Neural cell (in vitro differentiated cells): ENCODE measurements at regions not wholly inside any gene's neighbourhood (a gene's known extent, or its start where the extent isn't known, plus 50 kb on each side); places are given as distances from the start of the nearest gene placed in this dataset.

Experiments used
- H2AFZ ChIP-seq: fragments of 200-600, 300-800 bp; sonication (generic), shearing (Covaris generic); 2 replicates; pipeline ENCODE4 v1.6.0; 2014; ENCODE audit warnings: low read depth, mild to moderate bottlenecking, antibody characterized with exemption, low read length, moderate library complexity
- H3F3A ChIP-seq: fragments of 200-600 bp; shearing (Covaris generic); 2 replicates; pipeline ENCODE4 v1.6.1; 2016; ENCODE audit warnings: mild to moderate bottlenecking, moderate library complexity, mixed read lengths, antibody characterized with exemption, low read length; ENCODE audit not compliant: insufficient read depth, poor library complexity, severe bottlenecking
- H3K27ac ChIP-seq: fragments of 200-600, 300-800 bp; sonication (generic), shearing (Covaris generic); 2 replicates; pipeline ENCODE4 v1.5.1; 2014; ENCODE audit warnings: mild to moderate bottlenecking, low read length, moderate library complexity
- H3K27me3 ChIP-seq: fragments of 300-800, 200-600 bp; sonication (generic), shearing (Covaris generic); 2 replicates; pipeline ENCODE4 v1.6.0; 2014; ENCODE audit warnings: mild to moderate bottlenecking, low read depth, low read length, moderate library complexity; ENCODE audit not compliant: insufficient read depth
- H3K36me3 ChIP-seq: fragments of 300-800, 200-600 bp; sonication (generic), shearing (Covaris generic); 2 replicates; pipeline ENCODE4 v1.5.1; 2014; ENCODE audit warnings: mild to moderate bottlenecking, antibody characterized with exemption, low read length, moderate library complexity; ENCODE audit not compliant: insufficient read depth
- H3K4me2 ChIP-seq: fragments of 300-800, 200-600 bp; sonication (generic), shearing (Covaris generic); 2 replicates; pipeline ENCODE4 v1.6.0; 2014; ENCODE audit warnings: mild to moderate bottlenecking, low read length
- H3K4me3 ChIP-seq: fragments of 300-800, 200-600 bp; sonication (generic), shearing (Covaris generic); 2 replicates; pipeline ENCODE4 v1.5.1; 2014; ENCODE audit warnings: mild to moderate bottlenecking, low read length, moderate library complexity
- H3K79me2 ChIP-seq: fragments of 200-600 bp; shearing (Covaris generic); replicated peaks from 2 replicates; pipeline ENCODE4 v1.6.0; 2014; ENCODE audit warnings: mild to moderate bottlenecking, low read length, moderate library complexity; ENCODE audit not compliant: insufficient read depth
- H3K9ac ChIP-seq: fragments of 300-800, 200-600 bp; sonication (generic), shearing (Covaris generic); 2 replicates; pipeline ENCODE4 v1.6.1; 2016; ENCODE audit warnings: mild to moderate bottlenecking, low read length, mixed read lengths
- H3K9me2 ChIP-seq: fragments of 200-600 bp; shearing (Covaris generic); 2 replicates; pipeline ENCODE4 v1.6.1; 2016; ENCODE audit warnings: mild to moderate bottlenecking, low read length, mixed read lengths; ENCODE audit not compliant: insufficient read depth
- H3K9me3 ChIP-seq: fragments of 200-600, 300-800 bp; sonication (generic), shearing (Covaris generic); 2 replicates; pipeline ENCODE4 v1.6.1; 2016; ENCODE audit warnings: mild to moderate bottlenecking, mixed run types, low read length, moderate library complexity, mixed read lengths
- H4K20me1 ChIP-seq: fragments of 200-600 bp; shearing (Covaris generic); 2 replicates; pipeline ENCODE4 v1.6.1; 2016; ENCODE audit warnings: mild to moderate bottlenecking, mixed run types; ENCODE audit not compliant: insufficient read depth
- CTCF ChIP-seq: fragments of 450-650 bp; IDR thresholded peaks from 2 replicates; pipeline ENCODE4 v1.5.1; 2014; ENCODE audit warnings: antibody characterized with exemption, mild to moderate bottlenecking, moderate library complexity; ENCODE audit not compliant: poor library complexity, severe bottlenecking
- EP300 ChIP-seq: fragments of 450-650 bp; conservative IDR thresholded peaks from 2 replicates; pipeline ENCODE4 v1.6.1; 2014; ENCODE audit warnings: antibody characterized with exemption, mild to moderate bottlenecking, moderate library complexity; ENCODE audit not compliant: poor library complexity, severe bottlenecking
- EZH2 ChIP-seq: fragments of 200-600, 300-800 bp; shearing (Covaris generic), sonication (generic); IDR thresholded peaks from 2 replicates; pipeline ENCODE4 v1.6.1; 2014; ENCODE audit warnings: antibody characterized with exemption, low read length, borderline replicate concordance, mild to moderate bottlenecking; ENCODE audit not compliant: insufficient read depth, poor library complexity, severe bottlenecking
- MXI1 ChIP-seq: fragments of 450-650 bp; conservative IDR thresholded peaks from 2 replicates; pipeline ENCODE4 v1.6.1; 2014; ENCODE audit warnings: antibody characterized with exemption, mild to moderate bottlenecking; ENCODE audit not compliant: poor library complexity, severe bottlenecking
- POLR2AphosphoS5 ChIP-seq: IDR thresholded peaks from 2 replicates; pipeline ENCODE4 v1.6.1; 2012
- RAD21 ChIP-seq: fragments of 450-650 bp; conservative IDR thresholded peaks from 2 replicates; pipeline ENCODE4 v1.6.1; 2014; ENCODE audit warnings: antibody characterized with exemption, mild to moderate bottlenecking, moderate library complexity
- REST ChIP-seq: IDR thresholded peaks from 2 replicates; pipeline ENCODE4 v1.6.1; 2012; ENCODE audit warnings: borderline replicate concordance
- SMC3 ChIP-seq: fragments of 450-650 bp; conservative IDR thresholded peaks from 2 replicates; pipeline ENCODE4 v1.6.1; 2014; ENCODE audit warnings: antibody characterized with exemption, mild to moderate bottlenecking, moderate library complexity; ENCODE audit not compliant: poor library complexity
- TAF1 ChIP-seq: IDR thresholded peaks from 2 replicates; pipeline ENCODE4 v1.6.1; 2012; ENCODE audit warnings: low read depth

GRCh38 chr4:24236120-24236519 is 346.3 kb upstream of the PPARGC1A start:
- Histone ChIP-seq H3F3A (no peaks in the 10 kb centered on the region), H3K27ac (no peak overlapping the region), H3K9me3 (no peaks in the 10 kb centered on the region), H3K9ac (no peak overlapping the region), H3K4me3 (no peak overlapping the region), H2AFZ (no peak overlapping the region), H3K79me2 (no peaks in the 10 kb centered on the region), H3K9me2 (no peaks in the 10 kb centered on the region), H3K27me3 (no peaks in the 10 kb centered on the region), H3K36me3 (no peaks in the 10 kb centered on the region), H3K4me2 (no peak overlapping the region), H4K20me1 (no peaks in the 10 kb centered on the region)
- no peak for TF ChIP-seq CTCF
- no peak for TF ChIP-seq EP300
- TF ChIP-seq MXI1 = no peak

GRCh38 chr4:24235618-24236017 is 345.8 kb upstream of the PPARGC1A start:
- Histone ChIP-seq H2AFZ (no peak overlapping the region), H3K4me2 (no peak overlapping the region), H3K4me3 (no peak overlapping the region), H3K27ac (no peak overlapping the region), H3K79me2 (no peaks in the 10 kb centered on the region), H3F3A (no peaks in the 10 kb centered on the region), H3K9me2 (no peaks in the 10 kb centered on the region), H3K9me3 (no peaks in the 10 kb centered on the region), H3K9ac (no peak overlapping the region), H4K20me1 (no peaks in the 10 kb centered on the region), H3K27me3 (no peaks in the 10 kb centered on the region), H3K36me3 (no peaks in the 10 kb centered on the region)
- no peak for TF ChIP-seq SMC3
- no peak for TF ChIP-seq TAF1
- TF ChIP-seq EP300 = no peak
- TF ChIP-seq POLR2AphosphoS5 = no peak
- no peak for TF ChIP-seq MXI1
- no peak for TF ChIP-seq CTCF
- TF ChIP-seq RAD21 = no peak
- no peak for TF ChIP-seq EZH2
- TF ChIP-seq REST = no peak
